Panc1 (cell line): ENCODE measurements at regions not wholly inside any gene's neighbourhood (a gene's known extent, or its start where the extent isn't known, plus 50 kb on each side); places are given as distances from the start of the nearest gene placed in this dataset.

Experiments
- ATAC-seq: fragments of 200-7000 bp; cut with Tn5 transposase; 2 replicates; pipeline ENCODE4 v1.9.1; 2020; ENCODE audit warnings: mild to moderate bottlenecking, moderate library complexity
- BruUV-seq: library from RNA; stranded (reverse); fragments of 400-500 nt; replicated peaks from 2 replicates; lab custom pipeline; 2021; lab: Mats Ljungman, UMichigan
- CTCF ChIA-PET: fragments of 300-600 bp; sonication (Branson Sonifier 250); formaldehyde crosslinking; loops from one replicate; lab custom pipeline; 2022; ENCODE audit warnings: antibody characterized with exemption; lab: Charles Lee
- POLR2A ChIA-PET: fragments of 300-600 bp; sonication (Branson Sonifier 250); formaldehyde crosslinking; loops from one replicate; lab custom pipeline; 2022; ENCODE audit warnings: antibody characterized with exemption; lab: Charles Lee
- DNase-seq: peaks from one replicate; pipeline ENCODE4 v3.0.0-alpha.2; 2010; ENCODE audit warnings: low read depth, low spot score
- H3K27ac ChIP-seq: 2 replicates; pipeline ENCODE4 v1.5.1; 2011; ENCODE audit warnings: mild to moderate bottlenecking, low read length, inconsistent platforms
- H3K27me3 ChIP-seq: fragments of 200-500 bp; sonication (Bioruptor generic); 2 replicates; pipeline ENCODE4 v1.6.0; 2014; ENCODE audit warnings: low read length, inconsistent platforms; ENCODE audit not compliant: control insufficient read depth, insufficient read depth
- H3K36me3 ChIP-seq: fragments of 200-500 bp; sonication (Bioruptor generic); 2 replicates; pipeline ENCODE4 v1.5.1; 2014; ENCODE audit warnings: inconsistent platforms, mild to moderate bottlenecking, low read length, moderate library complexity; ENCODE audit not compliant: control insufficient read depth, insufficient read depth
- H3K4me1 ChIP-seq: 2 replicates; pipeline ENCODE4 v1.5.1; 2011; ENCODE audit warnings: inconsistent platforms, mild to moderate bottlenecking, low read length, moderate library complexity; ENCODE audit not compliant: control insufficient read depth, insufficient read depth
- H3K4me3 ChIP-seq, 2 experiments: 2 replicates each; pipeline ENCODE4 v1.5.1; 2011 to 2012; ENCODE audit warnings: low read depth in 2 of 2, low read length in 2 of 2, mild to moderate bottlenecking in 2 of 2, inconsistent platforms in 1 of 2, moderate library complexity in 1 of 2
- H3K9me3 ChIP-seq: fragments of 200-500 bp; sonication (Bioruptor generic); 2 replicates; pipeline ENCODE4 v1.5.1; 2014; ENCODE audit warnings: low read depth, mild to moderate bottlenecking, inconsistent platforms, low read length, moderate library complexity; ENCODE audit not compliant: control insufficient read depth, insufficient read depth
- POLR2AphosphoS5 ChIP-seq: IDR thresholded peaks from 2 replicates; pipeline ENCODE4 v1.6.1; 2012; ENCODE audit warnings: mild to moderate bottlenecking, low read depth, low read length, moderate library complexity
- SIN3A ChIP-seq: IDR thresholded peaks from 2 replicates; pipeline ENCODE4 v1.6.1; 2012; ENCODE audit warnings: low read depth, mild to moderate bottlenecking, low read length, moderate library complexity, borderline replicate concordance; ENCODE audit not compliant: insufficient read depth
- TCF7L2 ChIP-seq: IDR thresholded peaks from 2 replicates; pipeline ENCODE4 v1.6.1; 2011; ENCODE audit warnings: mild to moderate bottlenecking, low read depth, low read length, inconsistent platforms
- in situ Hi-C: cut with HindIII; loops from 2 replicates; pipeline ENCODE4 v1.10.0; 2016; ENCODE audit warnings: low sequenced_read_pairs, low pct_unique_long_range_greater_than_20kb
- intact Hi-C: fragments of 100-400 bp; cut with micrococcal nuclease; formaldehyde crosslinking; loops from one replicate; pipeline ENCODE4 v1.10.0; 2022; ENCODE audit not compliant: unreplicated experiment
- TF ChIP-seq, protein P1 (sequence below): fragments of 450-650 bp; IDR thresholded peaks from 2 replicates; pipeline ENCODE4 v1.5.1; 2017; ENCODE audit warnings: mild to moderate bottlenecking
- TF ChIP-seq, protein P2 (sequence below), 2 experiments: IDR thresholded peaks; 2 replicates each; pipeline ENCODE4 v1.6.1; 2011 to 2012; ENCODE audit warnings: low read depth in 2 of 2, control low read depth in 1 of 2, low read length in 1 of 2, mild to moderate bottlenecking in 1 of 2, moderate library complexity in 1 of 2; ENCODE audit not compliant: insufficient read depth in 1 of 2

DNA sequence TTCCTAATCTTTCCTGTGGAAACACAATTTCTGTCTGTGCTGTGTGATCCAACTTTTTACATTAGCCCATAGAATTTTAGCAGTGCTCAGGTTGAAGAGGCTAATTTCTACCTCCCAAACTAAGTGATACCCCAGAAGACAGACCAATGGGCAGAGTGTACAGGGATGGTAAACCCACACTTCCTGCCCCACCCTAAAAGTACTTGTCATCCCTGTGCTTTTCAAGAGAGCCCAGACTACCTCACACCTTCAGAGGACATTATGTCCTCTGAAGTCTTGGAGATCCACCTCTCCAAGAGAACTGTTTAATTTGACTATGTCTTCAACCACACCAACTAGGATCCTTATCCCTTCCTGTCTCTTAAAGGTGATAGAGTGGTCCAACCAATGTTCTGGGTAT lies 82.0 kb upstream of the ACSL1 start:
- ATAC-seq (no peak), DNase-seq (no peak)
- ChIA-PET POLR2A (no interaction called here), CTCF (no interaction called here)
- Histone ChIP-seq H3K27ac (no peak overlapping the region), H3K9me3 (no peaks in the 10 kb centered on the region), H3K4me3 (no peak overlapping the region), H3K27me3 (no peaks in the 10 kb centered on the region), H3K36me3 (no peaks in the 10 kb centered on the region), H3K4me1 (no peaks in the 10 kb centered on the region)
- in situ Hi-C loops (no loop called here), intact Hi-C loops (no loop called here)
- no peak for TF ChIP-seq TCF7L2
- TF ChIP-seq POLR2AphosphoS5 = no peak
- no peak for TF ChIP-seq SIN3A
- TF ChIP-seq, protein P1, sequence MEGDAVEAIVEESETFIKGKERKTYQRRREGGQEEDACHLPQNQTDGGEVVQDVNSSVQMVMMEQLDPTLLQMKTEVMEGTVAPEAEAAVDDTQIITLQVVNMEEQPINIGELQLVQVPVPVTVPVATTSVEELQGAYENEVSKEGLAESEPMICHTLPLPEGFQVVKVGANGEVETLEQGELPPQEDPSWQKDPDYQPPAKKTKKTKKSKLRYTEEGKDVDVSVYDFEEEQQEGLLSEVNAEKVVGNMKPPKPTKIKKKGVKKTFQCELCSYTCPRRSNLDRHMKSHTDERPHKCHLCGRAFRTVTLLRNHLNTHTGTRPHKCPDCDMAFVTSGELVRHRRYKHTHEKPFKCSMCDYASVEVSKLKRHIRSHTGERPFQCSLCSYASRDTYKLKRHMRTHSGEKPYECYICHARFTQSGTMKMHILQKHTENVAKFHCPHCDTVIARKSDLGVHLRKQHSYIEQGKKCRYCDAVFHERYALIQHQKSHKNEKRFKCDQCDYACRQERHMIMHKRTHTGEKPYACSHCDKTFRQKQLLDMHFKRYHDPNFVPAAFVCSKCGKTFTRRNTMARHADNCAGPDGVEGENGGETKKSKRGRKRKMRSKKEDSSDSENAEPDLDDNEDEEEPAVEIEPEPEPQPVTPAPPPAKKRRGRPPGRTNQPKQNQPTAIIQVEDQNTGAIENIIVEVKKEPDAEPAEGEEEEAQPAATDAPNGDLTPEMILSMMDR = no peak
- TF ChIP-seq, protein P2, sequence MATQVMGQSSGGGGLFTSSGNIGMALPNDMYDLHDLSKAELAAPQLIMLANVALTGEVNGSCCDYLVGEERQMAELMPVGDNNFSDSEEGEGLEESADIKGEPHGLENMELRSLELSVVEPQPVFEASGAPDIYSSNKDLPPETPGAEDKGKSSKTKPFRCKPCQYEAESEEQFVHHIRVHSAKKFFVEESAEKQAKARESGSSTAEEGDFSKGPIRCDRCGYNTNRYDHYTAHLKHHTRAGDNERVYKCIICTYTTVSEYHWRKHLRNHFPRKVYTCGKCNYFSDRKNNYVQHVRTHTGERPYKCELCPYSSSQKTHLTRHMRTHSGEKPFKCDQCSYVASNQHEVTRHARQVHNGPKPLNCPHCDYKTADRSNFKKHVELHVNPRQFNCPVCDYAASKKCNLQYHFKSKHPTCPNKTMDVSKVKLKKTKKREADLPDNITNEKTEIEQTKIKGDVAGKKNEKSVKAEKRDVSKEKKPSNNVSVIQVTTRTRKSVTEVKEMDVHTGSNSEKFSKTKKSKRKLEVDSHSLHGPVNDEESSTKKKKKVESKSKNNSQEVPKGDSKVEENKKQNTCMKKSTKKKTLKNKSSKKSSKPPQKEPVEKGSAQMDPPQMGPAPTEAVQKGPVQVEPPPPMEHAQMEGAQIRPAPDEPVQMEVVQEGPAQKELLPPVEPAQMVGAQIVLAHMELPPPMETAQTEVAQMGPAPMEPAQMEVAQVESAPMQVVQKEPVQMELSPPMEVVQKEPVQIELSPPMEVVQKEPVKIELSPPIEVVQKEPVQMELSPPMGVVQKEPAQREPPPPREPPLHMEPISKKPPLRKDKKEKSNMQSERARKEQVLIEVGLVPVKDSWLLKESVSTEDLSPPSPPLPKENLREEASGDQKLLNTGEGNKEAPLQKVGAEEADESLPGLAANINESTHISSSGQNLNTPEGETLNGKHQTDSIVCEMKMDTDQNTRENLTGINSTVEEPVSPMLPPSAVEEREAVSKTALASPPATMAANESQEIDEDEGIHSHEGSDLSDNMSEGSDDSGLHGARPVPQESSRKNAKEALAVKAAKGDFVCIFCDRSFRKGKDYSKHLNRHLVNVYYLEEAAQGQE (IDR thresholded peaks at IDR 0.05; ENCODE audit: insufficient read depth in 1 of 2, low read depth in 2 of 2, low read length in 1 of 2) = no peak
- no TSS peak for BruUV-seq

DNA sequence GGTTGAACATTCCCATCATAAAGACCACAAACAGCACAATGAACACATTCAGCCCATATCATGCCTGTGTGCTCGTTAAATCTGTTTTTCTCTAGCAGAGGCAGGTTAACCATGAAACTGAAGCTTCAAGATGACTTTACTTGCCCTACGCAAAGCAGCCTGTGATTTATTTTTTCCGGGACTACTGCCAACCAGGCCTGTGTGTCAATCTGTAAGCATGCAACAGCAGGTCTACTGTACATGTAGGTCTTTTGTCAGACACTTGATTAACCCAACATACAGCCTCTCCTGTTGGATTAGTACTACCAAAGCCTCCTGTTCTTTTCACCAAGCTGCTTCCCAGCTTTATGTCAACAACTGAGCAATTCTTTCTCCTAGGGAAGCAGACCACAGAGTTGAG lies 85.5 kb upstream of the ACSL1 start:
- H3K4me3 ChIP-seq = no peak overlapping the region
- no peaks in the 10 kb centered on the region for H3K27me3 ChIP-seq
- in situ Hi-C loops (no loop called here), intact Hi-C loops (no loop called here)
- DNase-seq (no peak), ATAC-seq (no peak)
- ChIA-PET CTCF (no interaction called here), POLR2A (no interaction called here)
- H3K27ac ChIP-seq = no peak overlapping the region
- BruUV-seq = no TSS peak
- TF ChIP-seq TCF7L2 (no peak), SIN3A (no peak), POLR2AphosphoS5 (no peak)
- TF ChIP-seq, protein P1 = no peak
- TF ChIP-seq, protein P2 (IDR thresholded peaks at IDR 0.05; ENCODE audit: insufficient read depth in 1 of 2, low read depth in 2 of 2, low read length in 1 of 2) = no peak
- H3K4me1 ChIP-seq = no peaks in the 10 kb centered on the region
- no peaks in the 10 kb centered on the region for H3K9me3 ChIP-seq
- no peaks in the 10 kb centered on the region for H3K36me3 ChIP-seq
